HTR-8/SVneo (cell line): ENCODE measurements at regions not wholly inside any gene's neighbourhood (a gene's known extent, or its start where the extent isn't known, plus 50 kb on each side); places are given as distances from the start of the nearest gene placed in this dataset.

Experiments
- DNase-seq: peaks from one replicate; pipeline ENCODE4 v3.0.0; 2011; ENCODE audit warnings: low spot score, mixed read lengths; ENCODE audit not compliant: insufficient read length
- FAIRE-seq: peaks from 2 replicates; lab custom pipeline; 2011; peaks lifted over from hg19 to GRCh38; lab: Jason Lieb, UNC

- no peak for DNase-seq
- no peak for FAIRE-seq
These were observed 68.5 kb upstream of the DUSP22 start for GRCh38 chr6:223763-224162.

DNA sequence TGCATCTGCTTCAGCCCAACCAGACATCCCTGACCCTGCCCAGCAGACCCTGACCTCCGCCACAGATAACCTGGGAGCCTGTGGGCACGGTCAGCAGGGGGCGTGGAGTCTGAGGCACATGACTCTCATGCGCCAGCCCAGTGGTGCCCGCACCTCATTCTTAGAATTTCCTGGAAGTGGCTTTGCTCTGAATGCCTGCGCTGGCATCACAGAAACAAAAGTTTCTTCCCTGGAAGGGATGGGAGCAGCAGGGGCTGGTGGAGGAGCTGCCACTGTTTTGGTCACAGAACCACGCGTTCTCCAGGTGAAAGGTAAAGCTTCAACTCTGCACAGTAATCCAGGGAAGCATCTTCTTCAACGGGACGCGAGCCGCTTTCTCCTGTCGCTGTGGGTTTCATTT lies 67.9 kb upstream of the DUSP22 start:
- DNase-seq (no peak), FAIRE-seq (no peak)

DNA sequence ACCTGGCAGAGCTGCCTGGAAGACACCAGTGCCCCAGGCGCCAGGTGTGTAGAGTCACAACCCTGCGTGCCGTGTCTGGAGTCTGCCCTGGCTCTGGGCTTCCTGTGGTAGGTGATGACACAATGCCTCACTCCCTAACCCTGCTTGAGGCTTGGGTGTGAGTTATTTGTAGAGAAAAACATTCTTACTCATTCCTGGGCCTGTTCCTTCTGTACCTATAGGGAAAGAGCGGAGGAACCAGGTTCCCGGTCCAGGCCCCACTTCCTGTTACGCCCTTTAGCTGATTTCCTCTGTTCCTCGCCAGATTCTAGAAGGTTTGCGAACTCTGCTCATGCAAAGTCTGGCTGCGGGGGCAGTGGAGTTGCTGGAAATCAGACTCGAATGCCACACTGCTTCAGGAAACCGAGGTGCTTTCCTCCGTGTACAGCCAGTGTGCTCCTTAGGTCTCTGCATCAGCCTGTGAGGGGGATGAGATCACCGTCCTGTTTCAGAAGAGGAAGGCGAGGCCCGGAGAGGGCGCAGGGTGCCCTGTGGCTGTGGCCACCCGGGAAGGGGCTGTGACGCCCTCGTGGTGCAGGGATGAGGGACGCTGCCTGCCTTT lies 67.1 kb upstream of the DUSP22 start:
- FAIRE-seq (no peak), DNase-seq (no peak)

DNA sequence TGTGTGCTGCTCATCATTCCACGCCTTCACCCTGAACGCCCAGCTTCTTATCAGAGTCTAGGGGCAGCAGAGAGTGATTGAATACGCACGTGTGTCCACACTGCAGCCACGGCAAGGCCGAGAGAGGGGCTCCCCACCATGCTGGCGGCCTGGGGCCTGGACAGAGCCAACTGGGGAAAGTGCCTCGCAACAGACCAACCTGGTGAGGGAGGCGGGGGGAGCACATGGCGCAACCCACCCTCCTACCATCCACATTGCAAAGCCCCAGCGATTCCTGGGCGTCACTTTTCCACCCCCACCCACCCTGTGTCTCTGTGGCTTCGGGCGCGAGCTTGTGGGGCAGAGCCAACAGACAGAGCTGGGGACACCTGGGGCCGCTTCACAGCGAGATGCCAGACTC lies 66.4 kb upstream of the DUSP22 start:
- DNase-seq (no peak), FAIRE-seq (no peak)

- FAIRE-seq (no peak), DNase-seq (no peak)
These were observed 65.7 kb upstream of the DUSP22 start for GRCh38 chr6:226516-227073.

DNA sequence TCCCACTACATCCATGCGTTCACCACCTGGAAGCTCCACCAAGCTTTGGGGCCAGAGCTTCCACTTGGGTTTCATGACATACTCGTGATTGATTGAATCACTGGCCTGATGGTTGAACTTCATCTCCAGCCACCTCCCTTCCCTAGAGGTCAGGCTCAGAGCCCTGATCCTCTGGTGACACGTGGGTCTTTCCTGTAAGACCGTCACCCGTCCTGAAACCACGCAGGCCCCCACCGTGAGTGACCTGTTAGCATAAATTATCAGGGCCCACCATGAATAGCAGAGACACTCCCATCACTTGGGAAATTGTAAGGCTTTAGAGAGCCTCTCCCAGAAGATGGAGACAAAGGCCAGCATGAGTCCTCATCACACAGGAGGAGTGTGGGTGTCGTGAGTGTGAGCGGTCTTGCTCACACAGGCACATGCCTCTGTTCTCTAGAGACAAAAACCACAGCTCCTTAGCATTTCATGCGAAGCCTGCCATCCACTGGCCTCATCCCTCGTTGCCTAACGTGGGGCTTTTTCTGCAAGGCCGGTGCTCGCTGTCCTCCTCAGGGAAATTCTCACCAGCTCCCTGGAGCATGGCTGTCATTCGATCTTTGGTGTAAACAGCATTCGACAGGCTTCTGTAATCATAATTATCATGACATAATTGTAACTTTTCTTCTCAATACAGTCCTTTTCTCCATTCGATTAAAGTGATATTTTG lies 65.1 kb upstream of the DUSP22 start:
- no peak for DNase-seq
- FAIRE-seq: no peak

- DNase-seq: no peak
- FAIRE-seq: no peak
These were observed 64.4 kb upstream of the DUSP22 start for GRCh38 chr6:227812-228338.

- DNase-seq (no peak), FAIRE-seq (no peak)
These were observed 63.2 kb upstream of the DUSP22 start for GRCh38 chr6:228881-229651.

DNA sequence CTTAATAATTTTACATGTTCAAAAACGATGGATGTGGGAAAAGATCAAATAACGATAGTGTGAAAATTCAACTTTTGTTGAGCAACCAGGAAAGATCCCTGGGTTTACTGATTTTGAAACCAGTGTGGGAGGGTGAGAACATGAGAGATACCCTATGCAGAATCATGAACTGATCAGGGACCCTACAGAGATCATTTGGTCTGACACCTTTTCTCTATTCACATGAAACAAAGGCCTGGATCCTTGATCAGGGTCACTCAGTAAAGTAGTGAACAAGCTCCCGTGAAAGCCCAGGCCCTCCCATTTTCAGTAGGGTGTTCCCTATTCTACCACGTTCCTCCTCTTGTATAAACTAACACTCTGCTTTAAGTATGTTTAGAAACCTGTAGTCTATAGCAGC lies 60.5 kb upstream of the DUSP22 start:
- FAIRE-seq (no peak), DNase-seq (no peak)

- FAIRE-seq: no peak
- DNase-seq: no peak
These were observed 59.2 kb upstream of the DUSP22 start for GRCh38 chr6:232982-233640.

GRCh38 chr6:234706-235372 lies 57.4 kb upstream of the DUSP22 start:
- FAIRE-seq (no peak), DNase-seq (no peak)

DNA sequence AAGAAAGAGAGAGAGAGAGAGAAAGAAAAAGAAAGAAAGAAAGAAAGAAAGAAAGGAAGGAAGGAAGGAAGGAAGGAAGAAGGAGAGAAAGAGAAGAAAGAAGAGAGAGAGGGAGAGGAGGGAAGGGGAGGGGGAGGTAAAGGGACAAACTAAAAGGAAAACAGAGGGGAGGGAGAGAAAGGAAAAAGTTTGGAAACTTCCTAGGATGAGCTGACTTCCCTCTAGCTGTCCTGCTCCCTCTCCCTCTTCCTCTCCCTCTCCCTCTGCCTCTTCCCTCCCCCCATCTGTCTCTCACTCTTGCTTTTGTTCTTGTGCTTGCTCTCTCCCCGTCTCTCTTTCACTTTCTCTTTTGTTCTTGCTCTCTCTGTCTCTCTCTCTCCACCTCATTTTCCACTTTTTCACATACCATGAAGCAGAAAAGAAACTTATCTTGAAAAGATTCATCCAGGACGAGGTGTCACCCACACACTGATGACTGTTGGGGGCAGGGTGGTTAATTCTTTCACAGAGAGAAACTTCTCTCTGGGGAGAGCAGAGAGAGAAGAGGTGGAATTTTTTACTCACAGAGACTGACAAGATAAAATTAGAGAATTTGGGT lies 56.4 kb upstream of the DUSP22 start:
- DNase-seq: no peak
- FAIRE-seq: no peak

DNA sequence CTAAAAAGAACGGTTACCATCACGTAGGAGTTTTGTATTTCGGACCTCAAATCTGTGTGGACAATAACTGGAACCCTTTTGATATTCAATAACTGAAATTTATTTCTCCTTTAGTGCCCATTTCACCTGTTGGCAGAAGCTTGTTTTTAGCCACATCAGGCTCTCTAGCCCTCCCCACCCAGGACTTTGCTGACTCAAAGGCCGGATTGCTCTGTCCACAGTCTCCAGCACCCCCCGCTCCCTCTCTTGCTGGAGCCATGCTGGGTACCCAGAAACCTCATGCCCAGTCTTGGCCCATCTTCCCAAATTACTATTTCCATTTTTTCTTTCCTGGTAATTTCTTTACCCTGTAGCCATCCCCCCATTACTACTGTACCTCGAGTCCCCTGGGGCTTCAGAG lies 55.8 kb upstream of the DUSP22 start:
- DNase-seq (no peak), FAIRE-seq (no peak)

DNA sequence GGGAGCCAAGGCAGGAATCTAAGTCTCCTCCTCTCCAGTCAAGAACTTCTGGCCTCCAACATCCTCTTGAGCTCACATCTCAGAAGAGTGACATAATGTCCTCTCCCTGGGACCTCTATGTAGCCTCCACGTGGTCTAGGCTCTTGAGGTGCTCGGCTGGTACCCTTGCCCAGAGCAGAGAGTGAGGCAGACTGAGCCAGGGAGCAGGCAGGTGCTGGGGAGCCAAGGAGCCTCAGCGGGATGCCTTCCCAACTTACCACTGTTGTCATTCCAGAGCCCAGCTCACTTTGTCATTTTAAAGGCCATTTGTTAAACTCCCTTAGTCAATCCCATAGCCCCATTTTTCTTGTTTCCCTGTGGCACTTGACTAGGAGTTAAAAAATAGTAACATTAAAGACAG lies 52.1 kb upstream of the DUSP22 start:
- DNase-seq (no peak), FAIRE-seq (no peak)

DNA sequence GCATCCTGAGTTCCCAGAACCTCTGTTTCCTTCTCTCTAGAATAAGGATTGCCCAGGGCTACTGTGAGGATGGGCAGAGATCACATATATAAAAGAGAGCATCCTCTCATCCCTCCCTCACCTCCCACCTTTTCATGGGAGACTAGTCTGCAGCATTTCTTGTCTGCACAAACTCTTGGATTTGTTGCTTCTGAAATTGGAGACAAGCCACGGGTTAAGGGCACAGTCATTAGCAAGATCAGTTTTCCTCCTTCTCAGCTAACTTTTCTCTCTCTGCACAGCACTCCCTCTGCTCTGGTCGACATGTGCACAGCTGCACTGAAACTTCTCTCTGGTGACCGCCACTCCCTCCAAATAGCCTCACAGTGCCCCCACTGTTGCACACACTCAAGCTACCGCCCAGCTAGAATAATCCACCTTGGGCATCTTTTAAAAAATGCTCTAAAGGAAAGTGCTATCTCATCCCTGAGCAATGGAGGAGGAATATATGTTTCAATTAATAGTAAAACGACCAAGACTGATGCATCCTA lies 50.9 kb upstream of the DUSP22 start:
- DNase-seq (no peak), FAIRE-seq (no peak)
